GM19438 (cell line): ENCODE measurements at regions not wholly inside any gene's neighbourhood (a gene's known extent, or its start where the extent isn't known, plus 50 kb on each side); places are given as distances from the start of the nearest gene placed in this dataset.
"Not testable (repeated sequence)": the region's sequence is repeated elsewhere in the genome, so short reads cannot be mapped to it uniquely, and the experiment has no call there.

ENCODE experiments used
- ATAC-seq: cut with Tn5 transposase; IDR thresholded peaks from one replicate; pipeline ENCODE4 v1.9.1; 2021; ENCODE audit warnings: low read depth; ENCODE audit not compliant: unreplicated experiment

- not testable (repeated sequence) for ATAC-seq
These were observed 134.2 kb upstream of the TPM1 start for GRCh38 chr15:62908341-62908740.

GRCh38 chr15:62909257-62909656 lies 133.3 kb upstream of the TPM1 start:
- ATAC-seq = no peak

GRCh38 chr15:62912282-62912681 lies 130.3 kb upstream of the TPM1 start:
- ATAC-seq = no peak

- ATAC-seq = no peak
These were observed 129.7 kb upstream of the TPM1 start for GRCh38 chr15:62912808-62913207.

GRCh38 chr15:62913246-62913645 lies 129.3 kb upstream of the TPM1 start:
- no peak for ATAC-seq

GRCh38 chr15:62914461-62915079 lies 128.0 kb upstream of the TPM1 start:
- ATAC-seq = no peak

DNA sequence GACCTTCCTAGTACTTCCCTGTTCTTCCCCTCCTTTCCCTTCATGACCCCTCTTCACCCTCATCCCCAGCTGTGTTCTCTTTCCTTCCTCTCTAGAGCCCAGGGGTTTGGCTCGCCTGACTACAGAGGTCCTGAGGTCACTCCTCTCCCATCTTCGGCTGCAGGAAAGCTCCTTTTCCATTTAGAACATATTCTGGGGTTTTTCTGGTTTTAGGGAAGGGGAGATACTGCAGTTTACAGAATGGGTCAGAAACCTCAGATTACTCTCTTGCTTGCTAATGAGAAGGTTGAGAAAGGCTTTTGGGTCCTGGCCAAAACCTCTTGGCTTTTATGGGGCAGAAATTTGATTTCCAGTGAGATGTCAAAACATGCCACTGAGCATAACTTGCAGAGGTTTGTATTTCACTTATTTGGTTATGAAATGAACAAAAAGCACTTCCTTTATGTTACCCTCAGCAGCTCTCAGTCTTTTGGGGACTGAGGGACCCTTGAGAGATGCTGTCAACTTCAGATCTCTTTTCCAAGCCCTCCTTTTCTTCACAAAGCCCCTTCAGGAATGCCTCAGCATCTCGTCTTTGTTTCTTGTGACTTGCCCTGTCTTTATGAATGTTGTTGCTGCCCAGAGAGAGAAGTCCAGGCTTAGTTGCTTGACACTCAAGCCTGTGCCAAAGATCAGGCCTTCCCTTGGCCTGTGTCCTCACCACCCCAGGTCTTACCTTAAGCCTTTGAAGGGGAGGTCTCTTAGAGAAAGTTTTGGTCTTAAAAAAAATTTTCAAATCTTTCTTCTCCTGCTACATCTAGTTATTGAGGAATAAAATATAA lies 121.7 kb upstream of the TPM1 start:
- no peak for ATAC-seq

DNA sequence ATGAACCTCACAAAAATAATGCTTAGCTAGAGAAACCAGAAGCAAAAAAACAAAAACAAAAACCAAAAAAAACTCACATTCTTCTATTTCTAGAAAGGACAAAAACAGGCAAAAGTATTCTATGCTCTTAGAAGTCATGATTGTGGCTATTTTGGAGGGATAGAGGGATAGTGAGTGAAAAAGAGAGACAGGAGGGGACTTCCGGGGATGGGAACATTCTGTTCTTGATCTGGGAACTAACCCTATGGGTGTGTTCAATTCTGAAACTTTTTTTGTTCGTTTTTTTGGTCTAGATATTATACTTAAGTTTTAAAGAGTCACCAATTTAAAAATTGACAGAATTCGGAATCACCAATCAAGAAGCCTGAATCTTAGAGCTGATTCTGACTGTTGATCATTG lies 120.0 kb upstream of the TPM1 start:
- ATAC-seq = no peak

DNA sequence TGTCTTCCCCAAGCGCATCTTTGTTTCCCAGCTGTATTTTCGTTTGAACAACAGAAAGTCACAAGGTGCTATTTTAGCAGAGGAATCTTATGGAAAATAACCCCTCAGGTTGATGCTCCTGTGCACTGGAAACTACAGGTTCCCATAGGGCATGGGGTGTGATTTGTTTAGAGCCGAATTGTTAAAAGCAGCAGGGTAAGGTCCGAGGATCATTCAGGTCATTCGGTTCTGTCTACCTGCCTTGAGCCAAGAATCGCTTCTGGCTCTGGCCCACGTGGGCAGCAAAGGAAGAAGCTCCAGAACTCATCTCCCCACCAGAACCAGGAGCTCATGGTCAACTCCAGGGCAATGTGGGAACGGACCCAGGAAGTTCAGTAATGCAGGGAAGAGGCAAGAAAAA lies 116.7 kb upstream of the TPM1 start:
- ATAC-seq = no peak

GRCh38 chr15:62927196-62927595 lies 115.4 kb upstream of the TPM1 start:
- no peak for ATAC-seq

DNA sequence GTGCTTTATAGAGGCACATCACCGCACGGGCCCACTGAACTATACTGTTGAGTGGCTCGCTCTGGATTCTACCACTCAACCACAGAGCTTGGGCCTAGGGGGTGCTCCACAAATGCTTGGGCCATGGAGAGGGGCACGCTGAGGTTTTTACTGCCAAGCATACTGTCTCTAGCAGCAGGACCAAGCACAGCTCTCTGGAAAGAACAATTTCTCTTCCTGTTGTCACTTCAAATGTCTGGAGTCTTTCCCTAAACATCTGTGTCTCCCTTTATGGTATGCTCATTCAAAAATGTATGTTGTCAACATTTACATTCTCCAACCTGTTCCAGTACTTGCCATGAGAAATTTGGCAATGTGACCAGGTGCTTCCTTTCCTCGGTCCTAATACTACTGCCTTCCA lies 114.7 kb upstream of the TPM1 start:
- no peak for ATAC-seq

DNA sequence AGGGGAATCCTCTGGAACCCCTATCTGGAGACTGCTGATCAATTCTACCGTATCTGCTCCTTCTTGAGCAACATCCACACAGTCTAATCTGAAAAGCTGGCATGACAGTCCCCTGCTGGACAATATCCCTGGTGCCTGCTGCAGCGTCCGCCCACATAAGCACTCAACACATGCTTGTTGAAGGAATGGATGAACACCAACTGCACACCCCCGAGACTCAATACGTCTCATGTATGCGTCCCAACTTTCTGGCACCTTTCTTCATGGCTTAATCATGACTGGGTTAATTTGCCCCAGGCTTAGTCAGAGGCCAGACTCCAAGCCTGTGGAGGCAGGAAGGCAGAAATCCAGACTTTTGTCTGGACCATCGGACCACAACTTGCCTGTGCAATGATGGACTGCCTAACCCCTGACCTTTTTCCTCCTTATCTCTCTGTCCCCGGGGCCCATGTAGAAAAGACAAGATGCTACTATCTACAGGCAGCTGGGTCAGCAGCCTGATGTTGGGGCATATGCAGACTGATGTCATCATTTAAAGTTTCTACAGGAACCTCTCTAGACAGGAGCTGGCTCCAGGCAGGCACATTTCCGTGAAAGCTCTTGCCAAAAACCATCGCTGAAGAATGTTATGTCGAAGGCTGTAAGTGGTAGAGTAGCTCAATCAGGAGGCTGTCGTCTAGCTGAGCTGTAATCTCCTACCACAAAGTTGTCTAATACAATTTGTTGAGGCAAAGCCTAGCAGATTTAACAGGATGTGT lies 114.1 kb upstream of the TPM1 start:
- ATAC-seq = no peak

- no peak for ATAC-seq
These were observed 113.6 kb upstream of the TPM1 start for GRCh38 chr15:62929000-62929357.

- no peak for ATAC-seq
These were observed 110.9 kb upstream of the TPM1 start for GRCh38 chr15:62931650-62932049.

GRCh38 chr15:62932436-62932835 lies 110.1 kb upstream of the TPM1 start:
- ATAC-seq = no peak

DNA sequence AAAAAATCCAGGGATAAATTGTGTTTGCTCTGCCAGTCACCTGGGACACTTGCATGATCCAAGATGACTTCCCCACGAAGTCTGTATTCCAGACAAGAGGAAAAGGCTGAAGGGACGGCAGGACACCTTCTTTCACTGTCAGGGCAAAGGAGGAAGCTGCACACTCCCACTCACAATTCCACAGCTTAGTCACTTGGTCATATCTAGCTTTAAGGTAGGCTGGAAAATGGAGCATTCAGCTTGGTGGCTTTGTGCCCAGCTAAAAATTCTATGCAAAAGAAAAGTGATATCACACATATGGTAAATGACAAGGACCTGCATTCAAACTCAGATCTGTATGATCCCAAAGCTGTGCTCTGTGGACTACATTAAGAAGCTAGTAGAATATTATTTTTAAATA lies 109.2 kb upstream of the TPM1 start:
- no peak for ATAC-seq

DNA sequence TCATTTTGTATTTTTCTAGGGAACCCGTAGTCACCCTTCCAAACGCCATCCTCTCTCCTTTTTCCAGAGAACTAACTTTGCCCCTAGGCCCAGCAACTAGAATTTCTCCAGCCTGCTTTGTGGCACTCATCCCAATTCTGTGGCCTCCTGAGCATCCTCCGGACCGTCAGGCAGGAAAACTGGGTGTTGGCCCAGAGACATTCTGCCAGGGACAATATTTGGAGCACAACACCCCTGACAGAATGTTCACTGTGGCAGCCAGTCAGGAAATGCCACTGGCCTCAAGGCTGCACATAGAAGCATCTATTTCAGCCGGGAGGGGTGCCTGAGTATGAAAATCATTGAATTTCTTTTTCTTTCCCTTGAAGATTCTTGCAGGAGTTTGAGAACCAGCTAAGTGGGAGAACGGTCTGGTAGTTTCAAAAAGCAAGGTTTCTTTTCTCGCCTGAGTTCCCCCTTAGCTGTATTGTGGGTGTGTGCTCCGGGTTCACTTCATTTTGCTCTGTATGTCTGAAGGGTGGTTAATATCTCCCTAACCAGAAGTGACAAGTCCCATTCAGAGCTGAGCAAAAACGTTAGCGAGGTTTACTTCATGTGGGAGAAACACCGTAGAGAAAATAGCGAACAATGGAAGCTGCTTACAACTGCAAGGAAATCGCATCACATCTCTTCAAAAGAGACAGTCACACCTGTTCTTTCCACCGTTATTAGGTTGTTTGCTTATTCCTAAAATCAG lies 108.1 kb upstream of the TPM1 start:
- ATAC-seq = no peak

DNA sequence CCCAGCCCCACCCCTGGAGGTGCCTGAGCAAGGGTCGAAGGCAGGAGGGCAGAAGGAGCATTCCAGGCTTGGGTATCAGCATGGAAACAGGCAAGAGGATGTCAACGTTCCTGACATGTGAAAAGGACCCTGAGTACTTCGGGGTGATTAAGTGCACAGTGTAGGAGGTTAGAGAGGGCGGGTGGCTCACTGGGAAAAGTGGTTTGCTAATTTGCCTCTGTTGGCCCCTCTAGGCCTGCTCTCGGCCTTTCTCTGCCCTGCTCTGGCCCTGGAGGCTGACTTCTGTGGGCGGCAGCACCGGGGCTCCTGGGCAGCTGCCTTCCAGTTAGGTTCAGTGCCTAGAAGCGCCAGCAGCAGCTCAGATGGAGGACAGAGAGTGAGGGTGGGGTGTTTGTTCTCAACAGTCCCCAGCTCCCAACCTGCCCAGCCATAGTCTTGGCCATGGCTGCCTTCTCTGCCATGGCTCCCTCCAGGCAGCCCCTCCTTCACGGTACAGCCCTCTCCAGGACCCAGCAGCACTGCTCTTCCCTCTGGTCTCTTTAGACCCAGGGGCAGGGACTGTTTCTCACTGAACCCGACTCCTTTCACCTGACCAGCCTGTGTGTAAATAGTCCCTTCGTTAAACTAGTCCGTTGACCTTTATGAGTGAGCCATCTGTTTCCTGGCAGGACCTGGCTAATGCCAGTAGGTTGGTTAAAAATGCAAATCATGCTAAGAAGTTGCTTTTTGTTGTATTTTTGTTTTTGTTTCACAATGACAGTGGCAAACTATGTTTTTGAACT lies 107.1 kb upstream of the TPM1 start:
- ATAC-seq = no peak

GRCh38 chr15:62938825-62939224 lies 103.7 kb upstream of the TPM1 start:
- no peak for ATAC-seq

GRCh38 chr15:62940093-62940754 lies 102.3 kb upstream of the TPM1 start:
- no peak for ATAC-seq
